ENCODE measurements at regions not wholly inside any gene's neighbourhood (a gene's known extent, or its start where the extent isn't known, plus 50 kb on each side); places are given as distances from the start of the nearest gene placed in this dataset.

- peaks cover 39% of the 10 kb centered on the region for H3K9me3 Mint-ChIP-seq (ENCODE audit: low read depth)
- H3K27ac Mint-ChIP-seq, result no peak overlapping the region
- H3K36me3 Mint-ChIP-seq (ENCODE audit: insufficient read depth), result peaks cover 41% of the 10 kb centered on the region
- DNase-seq (ENCODE audit: low spot score, unreplicated experiment), result no peak
- H3K27me3 Mint-ChIP-seq, result peaks cover 3% of the 10 kb centered on the region
- H3K4me1 Mint-ChIP-seq (ENCODE audit: low read depth), result peaks cover 21% of the 10 kb centered on the region
- no peak for TF ChIP-seq CTCF (IDR thresholded peaks at IDR 0.05; ENCODE audit: unreplicated experiment)
- no peak overlapping the region for H3K4me3 Mint-ChIP-seq (ENCODE audit: low read depth)
Measured at GRCh38 chr2:67085146-67085545, 312.0 kb upstream of the ETAA1 start.

DNA sequence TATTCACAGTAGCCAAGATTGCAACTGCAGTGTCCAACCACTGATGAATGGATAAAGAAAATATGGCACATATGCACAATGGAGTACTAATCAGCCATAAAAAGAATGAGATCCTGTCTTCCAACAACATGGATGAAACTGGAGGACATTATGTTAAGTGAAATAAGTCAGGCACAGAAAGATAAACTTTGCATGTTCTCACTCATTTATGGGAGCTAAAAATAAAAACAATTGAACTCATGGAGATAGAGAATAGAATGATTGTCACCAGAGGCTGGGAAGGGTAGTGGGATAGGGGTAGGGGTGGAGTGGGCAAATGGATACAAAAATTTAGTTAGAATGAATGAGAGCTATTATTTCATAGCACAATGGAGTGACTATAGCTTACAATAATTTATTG is 305.5 kb upstream of the ETAA1 start:
- no peak overlapping the region for H3K4me3 Mint-ChIP-seq (ENCODE audit: low read depth)
- no peaks in the 10 kb centered on the region for H3K4me1 Mint-ChIP-seq (ENCODE audit: low read depth)
- peaks cover 3% of the 10 kb centered on the region for H3K27me3 Mint-ChIP-seq
- TF ChIP-seq CTCF (IDR thresholded peaks at IDR 0.05; ENCODE audit: unreplicated experiment), result no peak
- no peak overlapping the region for H3K27ac Mint-ChIP-seq
- DNase-seq (ENCODE audit: low spot score, unreplicated experiment), result no peak
- peaks cover 16% of the 10 kb centered on the region for H3K9me3 Mint-ChIP-seq (ENCODE audit: low read depth)
- H3K36me3 Mint-ChIP-seq (ENCODE audit: insufficient read depth), result peaks cover 12% of the 10 kb centered on the region

DNA sequence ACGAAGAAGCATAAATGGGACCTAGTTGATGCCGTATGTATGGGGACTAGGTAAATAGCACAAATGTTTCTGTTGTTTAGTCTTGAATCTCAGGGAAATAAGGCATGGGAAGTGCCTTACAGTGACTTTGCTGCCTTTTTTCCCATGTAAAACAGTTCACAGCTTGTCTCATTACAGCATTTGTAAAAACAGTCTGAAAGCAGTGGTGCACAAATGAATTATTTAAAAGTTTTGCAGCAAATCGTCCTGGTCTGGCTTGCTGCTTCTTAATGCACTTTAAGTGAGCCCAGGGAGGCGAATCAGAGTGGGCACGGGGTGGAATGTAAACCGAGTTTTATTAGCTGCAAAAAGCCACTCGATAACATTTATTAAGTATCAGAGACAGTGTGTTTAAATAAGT is 302.0 kb upstream of the ETAA1 start:
- H3K4me3 Mint-ChIP-seq (ENCODE audit: low read depth), result no peak overlapping the region
- H3K36me3 Mint-ChIP-seq (ENCODE audit: insufficient read depth), result no peaks in the 10 kb centered on the region
- DNase-seq (ENCODE audit: low spot score, unreplicated experiment), result no peak
- peaks cover 5% of the 10 kb centered on the region for H3K9me3 Mint-ChIP-seq (ENCODE audit: low read depth)
- H3K4me1 Mint-ChIP-seq (ENCODE audit: low read depth), result no peaks in the 10 kb centered on the region
- H3K27me3 Mint-ChIP-seq, result no peaks in the 10 kb centered on the region
- no peak overlapping the region for H3K27ac Mint-ChIP-seq
- no peak for TF ChIP-seq CTCF (IDR thresholded peaks at IDR 0.05; ENCODE audit: unreplicated experiment)

DNA sequence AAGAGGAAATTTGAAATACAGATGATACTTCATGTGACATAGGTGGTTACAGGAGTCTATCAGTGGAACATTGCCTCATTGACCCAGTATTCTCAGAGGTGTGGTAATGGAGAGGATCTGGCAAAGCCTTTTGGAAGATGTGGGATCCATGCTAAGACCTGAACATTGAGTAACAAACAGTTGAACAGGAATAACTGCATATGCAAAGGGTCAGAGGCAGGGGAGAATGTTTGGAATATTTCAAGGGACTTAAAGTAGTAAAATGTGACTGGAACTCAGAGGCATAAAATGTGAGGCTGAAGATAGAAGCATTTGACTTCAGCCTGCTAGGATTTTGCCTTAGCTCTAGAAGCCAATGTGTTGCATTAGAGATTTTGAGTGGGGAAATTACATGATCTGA is 300.2 kb upstream of the ETAA1 start:
- Mint-ChIP-seq H3K9me3 (ENCODE audit: low read depth) (peaks cover 5% of the 10 kb centered on the region), H3K36me3 (ENCODE audit: insufficient read depth) (no peaks in the 10 kb centered on the region), H3K27me3 (no peaks in the 10 kb centered on the region), H3K27ac (no peak overlapping the region), H3K4me3 (ENCODE audit: low read depth) (no peak overlapping the region), H3K4me1 (ENCODE audit: low read depth) (no peaks in the 10 kb centered on the region)
- DNase-seq (ENCODE audit: low spot score, unreplicated experiment), result no peak
- no peak for TF ChIP-seq CTCF (IDR thresholded peaks at IDR 0.05; ENCODE audit: unreplicated experiment)

DNA sequence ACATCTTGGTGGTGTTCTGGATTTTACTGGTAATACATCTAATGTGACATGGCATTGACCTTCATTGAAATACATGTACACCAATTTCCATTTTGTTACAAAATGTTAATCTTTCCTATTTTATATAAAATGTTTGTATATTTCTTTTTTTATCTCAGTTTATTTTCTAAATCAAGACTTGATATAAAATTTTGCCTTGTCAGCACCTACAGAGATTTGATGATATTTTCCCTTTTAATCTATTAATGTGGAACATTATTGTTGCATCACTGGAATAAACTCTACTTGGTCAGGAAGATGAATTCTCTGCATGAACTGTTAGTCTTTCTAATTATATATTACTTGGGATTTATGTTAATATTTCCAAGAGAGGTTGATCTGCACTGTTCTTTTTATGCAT is 294.0 kb upstream of the ETAA1 start:
- DNase-seq (ENCODE audit: low spot score, unreplicated experiment), result no peak
- Mint-ChIP-seq H3K4me1 (ENCODE audit: low read depth) (no peaks in the 10 kb centered on the region), H3K27me3 (no peaks in the 10 kb centered on the region), H3K4me3 (ENCODE audit: low read depth) (no peak overlapping the region), H3K9me3 (ENCODE audit: low read depth) (peaks cover 34% of the 10 kb centered on the region), H3K36me3 (ENCODE audit: insufficient read depth) (peaks cover 12% of the 10 kb centered on the region), H3K27ac (no peak overlapping the region)
- no peak for TF ChIP-seq CTCF (IDR thresholded peaks at IDR 0.05; ENCODE audit: unreplicated experiment)
